ENCODE measurements at regions not wholly inside any gene's neighbourhood (a gene's known extent, or its start where the extent isn't known, plus 50 kb on each side); places are given as distances from the start of the nearest gene placed in this dataset.

DNA sequence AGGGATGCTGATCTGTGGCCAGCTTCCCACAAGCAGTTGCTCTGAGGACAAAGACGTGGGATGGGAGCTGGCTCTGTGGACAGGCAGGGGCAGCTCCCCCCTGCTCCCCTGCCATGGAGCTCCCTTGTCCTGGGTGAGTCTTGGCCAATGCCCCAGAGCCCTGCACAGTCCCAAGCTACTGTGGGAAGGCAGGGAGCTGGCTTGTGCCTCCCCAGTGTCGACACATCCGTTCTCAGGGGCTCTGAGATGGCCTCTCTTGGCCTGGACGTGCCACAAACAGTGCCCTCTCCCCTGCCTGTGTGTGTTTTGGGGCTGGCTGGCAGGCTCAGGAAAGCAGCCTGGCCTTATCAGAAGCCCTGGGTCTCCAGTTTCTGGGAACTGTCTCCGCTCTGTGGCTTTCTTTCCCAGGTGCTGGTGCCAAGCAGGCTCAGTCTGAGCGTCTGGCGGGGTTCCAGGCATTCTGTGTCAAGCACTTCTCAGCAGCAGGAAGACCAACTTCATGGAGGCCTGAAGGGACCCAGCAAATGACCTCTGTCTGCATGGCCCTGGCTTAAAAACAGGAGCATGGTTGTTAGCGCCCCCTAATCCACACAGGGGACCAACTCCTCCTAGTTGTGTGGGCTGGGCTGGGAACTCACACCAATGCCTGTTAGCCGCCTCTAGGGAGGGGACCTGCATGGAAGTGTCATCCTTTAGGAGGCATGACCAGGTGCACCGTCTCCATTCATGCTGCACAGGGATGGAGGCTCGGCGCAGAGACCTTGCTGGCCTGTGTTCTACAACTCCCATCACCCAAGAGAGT lies 375.2 kb downstream of the RPS24 start:
- intact Hi-C loops (cut with DNase I) = no loop called here
- peak; percentile 76 to 89 (median 81) for DNase-seq
- no peaks in the 10 kb centered on the region for H3K27me3 ChIP-seq
- 55 to 61% (median 58%) methylated on average over 12 of the region's 12 CpGs for WGBS, 3 donors
- H3K27ac ChIP-seq = peak overlapping the region in 1 of 2 donors; percentile 84
- H3K36me3 ChIP-seq = no peaks in the 10 kb centered on the region
- H3K4me1 ChIP-seq (ENCODE audit: insufficient read depth) = peaks cover 29% of the 10 kb centered on the region
- H3K4me3 ChIP-seq = no peak overlapping the region
- no peak for TF ChIP-seq EP300 (IDR thresholded peaks at IDR 0.05)
- TF ChIP-seq POLR2A (IDR thresholded peaks at IDR 0.05) = no peak
- TF ChIP-seq, protein P1, sequence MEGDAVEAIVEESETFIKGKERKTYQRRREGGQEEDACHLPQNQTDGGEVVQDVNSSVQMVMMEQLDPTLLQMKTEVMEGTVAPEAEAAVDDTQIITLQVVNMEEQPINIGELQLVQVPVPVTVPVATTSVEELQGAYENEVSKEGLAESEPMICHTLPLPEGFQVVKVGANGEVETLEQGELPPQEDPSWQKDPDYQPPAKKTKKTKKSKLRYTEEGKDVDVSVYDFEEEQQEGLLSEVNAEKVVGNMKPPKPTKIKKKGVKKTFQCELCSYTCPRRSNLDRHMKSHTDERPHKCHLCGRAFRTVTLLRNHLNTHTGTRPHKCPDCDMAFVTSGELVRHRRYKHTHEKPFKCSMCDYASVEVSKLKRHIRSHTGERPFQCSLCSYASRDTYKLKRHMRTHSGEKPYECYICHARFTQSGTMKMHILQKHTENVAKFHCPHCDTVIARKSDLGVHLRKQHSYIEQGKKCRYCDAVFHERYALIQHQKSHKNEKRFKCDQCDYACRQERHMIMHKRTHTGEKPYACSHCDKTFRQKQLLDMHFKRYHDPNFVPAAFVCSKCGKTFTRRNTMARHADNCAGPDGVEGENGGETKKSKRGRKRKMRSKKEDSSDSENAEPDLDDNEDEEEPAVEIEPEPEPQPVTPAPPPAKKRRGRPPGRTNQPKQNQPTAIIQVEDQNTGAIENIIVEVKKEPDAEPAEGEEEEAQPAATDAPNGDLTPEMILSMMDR (IDR thresholded peaks at IDR 0.05) = no peak
- H3K9me3 ChIP-seq = no peaks in the 10 kb centered on the region

DNA sequence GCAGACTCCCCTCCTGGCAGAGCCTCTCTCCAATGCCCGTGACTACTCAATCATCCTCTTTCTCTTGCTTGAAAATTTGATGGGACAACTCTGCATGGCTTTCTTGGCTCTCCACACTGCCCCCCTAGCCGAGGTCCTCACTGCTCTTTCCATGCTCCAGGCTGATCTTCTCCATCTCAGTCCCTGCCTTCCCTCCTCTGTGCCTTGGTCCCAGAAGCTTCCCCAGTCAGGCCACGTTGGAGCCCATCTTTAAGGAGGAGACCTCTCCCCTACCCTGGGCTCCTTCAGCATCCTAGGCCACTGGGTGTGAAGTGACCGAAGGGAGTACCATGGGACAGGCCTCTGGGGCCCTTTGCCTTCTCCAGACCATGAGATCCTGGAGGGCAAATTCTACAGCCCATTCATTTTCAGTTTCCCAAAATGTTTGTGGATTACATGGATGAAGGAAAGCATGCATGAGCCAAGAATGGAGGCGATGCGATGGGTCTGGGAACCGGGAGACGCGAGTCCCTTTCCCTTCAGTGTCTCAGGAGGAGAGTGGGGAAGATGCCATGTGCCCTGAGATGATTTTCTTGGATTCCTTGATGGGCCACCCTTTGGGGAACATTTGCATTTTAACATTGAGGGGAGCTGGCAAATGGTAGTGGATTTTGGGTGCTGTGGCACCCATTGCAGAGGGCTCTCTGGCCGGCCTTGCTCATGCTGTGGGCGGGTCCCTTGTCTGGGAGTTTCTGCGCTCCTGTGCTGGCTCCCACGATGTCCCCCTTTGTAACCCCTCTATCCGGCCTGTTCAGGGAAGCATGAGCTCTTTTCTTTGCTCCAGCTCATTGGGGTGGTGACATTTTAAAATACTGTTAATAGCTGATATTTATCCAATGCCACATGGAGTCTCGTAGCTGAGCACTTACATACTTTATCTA lies 376.6 kb downstream of the RPS24 start:
- TF ChIP-seq, protein P1 (IDR thresholded peaks at IDR 0.05) = no peak
- TF ChIP-seq POLR2A (IDR thresholded peaks at IDR 0.05) (no peak), EP300 (IDR thresholded peaks at IDR 0.05) (no peak)
- H3K27ac ChIP-seq = no peak overlapping the region
- DNase-seq = no peak
- no peaks in the 10 kb centered on the region for H3K27me3 ChIP-seq
- no peaks in the 10 kb centered on the region for H3K36me3 ChIP-seq
- intact Hi-C loops (cut with DNase I) = no loop called here
- WGBS, 3 donors = 96% methylated on average over 15 of the region's 15 CpGs
- H3K4me1 ChIP-seq (ENCODE audit: insufficient read depth) = peaks cover 29% of the 10 kb centered on the region
- no peak overlapping the region for H3K4me3 ChIP-seq
- no peaks in the 10 kb centered on the region for H3K9me3 ChIP-seq

DNA sequence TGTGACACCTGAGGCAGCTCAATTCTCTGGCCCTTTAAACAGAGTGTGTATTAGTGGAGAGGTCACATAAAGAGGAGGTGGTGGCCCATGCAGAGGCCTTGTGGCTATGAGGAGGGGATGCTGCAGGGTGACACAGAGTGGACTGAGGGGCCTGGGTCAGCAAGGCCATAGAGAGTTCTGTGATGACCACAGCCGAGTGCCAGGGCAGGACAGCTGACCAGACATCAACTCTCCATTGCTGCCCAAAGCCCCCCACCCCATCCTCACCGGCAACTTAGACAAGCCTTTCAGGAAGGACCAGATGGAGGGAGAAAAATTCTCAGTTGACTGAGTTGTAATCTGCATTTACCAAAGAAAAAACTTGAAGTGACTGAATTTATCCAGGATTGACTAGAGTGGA lies 378.1 kb downstream of the RPS24 start:
- 79 to 88% (median 81%) methylated on average over 2 of the region's 2 CpGs for WGBS, 3 donors
- DNase-seq = no peak

DNA sequence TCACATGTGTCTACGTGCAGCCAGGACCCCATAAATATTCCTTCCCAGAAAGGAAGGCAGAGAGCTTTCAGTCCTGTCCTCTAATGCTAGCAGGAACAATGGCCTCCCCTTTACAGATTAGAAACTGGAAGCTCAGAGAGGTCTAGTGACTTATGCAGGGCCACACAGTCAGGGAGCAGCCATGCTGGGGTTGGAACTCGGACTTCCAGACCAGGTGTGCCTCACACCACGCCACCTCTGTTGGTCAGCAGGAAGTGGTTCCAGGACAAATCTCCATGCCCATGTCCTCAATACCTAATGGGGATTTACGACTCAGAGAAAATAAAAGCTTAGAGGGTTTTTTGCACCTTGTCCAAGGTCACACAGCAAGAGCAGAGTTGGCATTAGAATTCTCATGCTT lies 378.9 kb downstream of the RPS24 start:
- Histone ChIP-seq H3K36me3 (no peaks in the 10 kb centered on the region), H3K27ac (no peak overlapping the region), H3K4me1 (ENCODE audit: insufficient read depth) (peaks cover 21% of the 10 kb centered on the region), H3K9me3 (no peaks in the 10 kb centered on the region), H3K4me3 (no peak overlapping the region), H3K27me3 (no peaks in the 10 kb centered on the region)
- no peak for DNase-seq
- WGBS, 3 donors = 80 to 87% (median 83%) methylated on average over 4 of the region's 4 CpGs
- intact Hi-C loops (cut with DNase I) = no loop called here
- TF ChIP-seq, protein P1 (IDR thresholded peaks at IDR 0.05) = no peak
- no peak for TF ChIP-seq POLR2A (IDR thresholded peaks at IDR 0.05)
- TF ChIP-seq EP300 (IDR thresholded peaks at IDR 0.05) = no peak

More for the DNA sequence above, 378.1 kb downstream of the RPS24 start:
- H3K27me3 ChIP-seq = no peaks in the 10 kb centered on the region
- no peaks in the 10 kb centered on the region for H3K9me3 ChIP-seq
- H3K4me1 ChIP-seq (ENCODE audit: insufficient read depth) = peaks cover 27% of the 10 kb centered on the region
- H3K27ac ChIP-seq = no peak overlapping the region
- no peak for TF ChIP-seq POLR2A (IDR thresholded peaks at IDR 0.05)
- no peak for TF ChIP-seq EP300 (IDR thresholded peaks at IDR 0.05)
- TF ChIP-seq, protein P1 (IDR thresholded peaks at IDR 0.05) = no peak
- H3K36me3 ChIP-seq = no peaks in the 10 kb centered on the region
- H3K4me3 ChIP-seq = no peak overlapping the region
- intact Hi-C loops (cut with DNase I) = no loop called here
